Body of pancreas (tissue), 4 donors: ENCODE measurements at regions not wholly inside any gene's neighbourhood (a gene's known extent, or its start where the extent isn't known, plus 50 kb on each side); places are given as distances from the start of the nearest gene placed in this dataset.

Experiments
- ATAC-seq: fragments of 150-250 bp; one replicate; pipeline ENCODE4 v1.9.1; 2016
- DNase-seq, 4 donors: peaks; one replicate each; pipeline ENCODE4 v3.0.0-alpha.2; 2019
- H3K27ac ChIP-seq, 4 donors: fragments of 200-600 bp; sonication (generic); 1 replicate in 3 of 4; 2 replicates in 1 of 4; pipeline versions ENCODE4 v1.5.1 to v1.6.1; 2016 to 2019; ENCODE audit warnings: mild to moderate bottlenecking in 1 of 4, mixed read lengths in 1 of 4, moderate library complexity in 1 of 4
- H3K27me3 ChIP-seq, 2 donors: fragments of 200-600 bp; sonication (generic); one replicate each; pipeline ENCODE4 v1.6.0; 2016; ENCODE audit warnings: mild to moderate bottlenecking in 1 of 2
- H3K36me3 ChIP-seq, 2 donors: fragments of 200-600 bp; sonication (generic); replicated peaks in 1 of 2; 2 replicates each; pipeline ENCODE4 v1.5.1; 2016; ENCODE audit warnings: low read depth in 2 of 2; ENCODE audit not compliant: insufficient read depth in 1 of 2
- H3K4me1 ChIP-seq: fragments of 200-600 bp; sonication (generic); one replicate; pipeline ENCODE4 v1.6.0; 2016
- H3K4me3 ChIP-seq, 2 donors: fragments of 200-600 bp; sonication (generic); 1 replicate in 1 of 2; 2 replicates in 1 of 2; pipeline ENCODE4 v1.5.1; 2016 to 2019
- H3K9me3 ChIP-seq, 3 donors: fragments of 200-600 bp; sonication (generic); 1 replicate in 2 of 3; 2 replicates in 1 of 3; pipeline ENCODE4 v1.5.1; 2016
- POLR2A ChIP-seq, 3 donors: fragments of 450-650 bp; IDR thresholded peaks; one replicate each; pipeline ENCODE4 v1.6.1; 2016; ENCODE audit warnings: antibody characterized with exemption in 3 of 3, mild to moderate bottlenecking in 2 of 3
- WGBS, 2 donors: methylation state at CpG; one replicate each; pipeline ENCODE4 v1.1.5; 2017; 5-methylcytosine and 5-hydroxymethylcytosine counted together
- intact Hi-C: fragments of 100-400 bp; cut with DNase I; formaldehyde crosslinking; loops from one replicate; pipeline ENCODE4 v1.15.1; 2023
- TF ChIP-seq, protein P1 (sequence below), 7 experiments: fragments of 450-650 bp in 4 of 7; fragments of 200-600 bp in 3 of 7; sonication (generic) in 3 of 7; IDR thresholded peaks; one replicate each; pipeline ENCODE4 v1.5.1; 2016 to 2019; ENCODE audit warnings: antibody characterized with exemption in 7 of 7

GRCh38 chrX:148314876-148315275 lies 185.5 kb upstream of the AFF2 start:
- no peak for ATAC-seq
- TF ChIP-seq, protein P1, sequence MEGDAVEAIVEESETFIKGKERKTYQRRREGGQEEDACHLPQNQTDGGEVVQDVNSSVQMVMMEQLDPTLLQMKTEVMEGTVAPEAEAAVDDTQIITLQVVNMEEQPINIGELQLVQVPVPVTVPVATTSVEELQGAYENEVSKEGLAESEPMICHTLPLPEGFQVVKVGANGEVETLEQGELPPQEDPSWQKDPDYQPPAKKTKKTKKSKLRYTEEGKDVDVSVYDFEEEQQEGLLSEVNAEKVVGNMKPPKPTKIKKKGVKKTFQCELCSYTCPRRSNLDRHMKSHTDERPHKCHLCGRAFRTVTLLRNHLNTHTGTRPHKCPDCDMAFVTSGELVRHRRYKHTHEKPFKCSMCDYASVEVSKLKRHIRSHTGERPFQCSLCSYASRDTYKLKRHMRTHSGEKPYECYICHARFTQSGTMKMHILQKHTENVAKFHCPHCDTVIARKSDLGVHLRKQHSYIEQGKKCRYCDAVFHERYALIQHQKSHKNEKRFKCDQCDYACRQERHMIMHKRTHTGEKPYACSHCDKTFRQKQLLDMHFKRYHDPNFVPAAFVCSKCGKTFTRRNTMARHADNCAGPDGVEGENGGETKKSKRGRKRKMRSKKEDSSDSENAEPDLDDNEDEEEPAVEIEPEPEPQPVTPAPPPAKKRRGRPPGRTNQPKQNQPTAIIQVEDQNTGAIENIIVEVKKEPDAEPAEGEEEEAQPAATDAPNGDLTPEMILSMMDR (IDR thresholded peaks at IDR 0.05): no peak
- TF ChIP-seq POLR2A (IDR thresholded peaks at IDR 0.05): no peak
- H3K4me1 ChIP-seq: no peaks in the 10 kb centered on the region

GRCh38 chrX:148316446-148316845 lies 184.0 kb upstream of the AFF2 start:
- no peak for ATAC-seq
- Histone ChIP-seq H3K9me3 (no peaks in the 10 kb centered on the region), H3K36me3 (no peaks in the 10 kb centered on the region), H3K27ac (no peak overlapping the region), H3K27me3 (no peaks in the 10 kb centered on the region), H3K4me1 (no peaks in the 10 kb centered on the region), H3K4me3 (no peak overlapping the region)
- intact Hi-C loops: no loop called here
- WGBS, 2 donors: 45 to 58% methylated on average over 1 of the region's 1 CpG
- DNase-seq: no peak
- TF ChIP-seq, protein P1 (IDR thresholded peaks at IDR 0.05): no peak

More at GRCh38 chrX:148314876-148315275, 185.5 kb upstream of the AFF2 start:
- Histone ChIP-seq H3K36me3 (no peaks in the 10 kb centered on the region), H3K27ac (no peak overlapping the region), H3K27me3 (no peaks in the 10 kb centered on the region), H3K9me3 (no peaks in the 10 kb centered on the region), H3K4me3 (no peak overlapping the region)
- WGBS, 2 donors: 58% methylated on average over 1 of the region's 1 CpG; no CpG with 5 or more reads in 1 of the 2 donors
- peak in 1 of 4 donors; percentile 1 for DNase-seq
- intact Hi-C loops: no loop called here

- intact Hi-C loops: no loop called here
- no peaks in the 10 kb centered on the region for H3K27me3 ChIP-seq
- WGBS, 2 donors: 45 to 70% methylated on average over 2 of the region's 2 CpGs
- no peak overlapping the region for H3K4me3 ChIP-seq
- no peak for DNase-seq
- no peaks in the 10 kb centered on the region for H3K9me3 ChIP-seq
- H3K36me3 ChIP-seq: no peaks in the 10 kb centered on the region
- no peak for TF ChIP-seq POLR2A (IDR thresholded peaks at IDR 0.05)
- TF ChIP-seq, protein P1 (IDR thresholded peaks at IDR 0.05): no peak
- no peak overlapping the region for H3K27ac ChIP-seq
- no peak for ATAC-seq
- no peaks in the 10 kb centered on the region for H3K4me1 ChIP-seq
Measured at GRCh38 chrX:148322906-148323305, 177.5 kb upstream of the AFF2 start.

GRCh38 chrX:148333989-148334388 lies 166.4 kb upstream of the AFF2 start:
- H3K4me1 ChIP-seq: no peaks in the 10 kb centered on the region
- H3K4me3 ChIP-seq: no peak overlapping the region
- H3K9me3 ChIP-seq: no peaks in the 10 kb centered on the region
- TF ChIP-seq, protein P1 (IDR thresholded peaks at IDR 0.05): no peak
- TF ChIP-seq POLR2A (IDR thresholded peaks at IDR 0.05): no peak
- ATAC-seq: no peak
- H3K27ac ChIP-seq: no peak overlapping the region
- no peaks in the 10 kb centered on the region for H3K36me3 ChIP-seq
- no peaks in the 10 kb centered on the region for H3K27me3 ChIP-seq
- DNase-seq: no peak
- intact Hi-C loops: no loop called here
- WGBS, 2 donors: 36 to 69% methylated on average over 1 of the region's 1 CpG

DNA sequence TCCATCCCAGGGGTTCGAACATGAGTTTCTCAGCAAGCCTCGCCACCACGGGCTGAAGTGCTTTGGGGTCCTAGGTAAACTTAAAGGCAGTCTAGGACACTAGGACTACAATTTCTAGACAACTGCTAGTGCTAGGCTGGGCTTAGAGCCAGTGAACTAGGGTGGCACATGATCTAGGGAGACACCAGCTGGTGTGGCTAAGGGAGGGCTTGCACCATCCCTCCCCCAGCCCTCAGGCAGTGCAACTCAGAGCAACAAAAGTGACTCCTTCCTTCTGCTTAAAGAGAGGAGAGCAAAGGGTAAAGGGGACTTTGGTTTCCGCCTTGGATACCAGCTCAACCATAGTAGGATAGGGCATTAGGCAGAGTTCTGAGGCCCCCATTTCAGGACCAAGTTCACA lies 162.5 kb upstream of the AFF2 start:
- 72% methylated on average over 4 of the region's 4 CpGs; no CpG with 5 or more reads in 1 of the 2 donors for WGBS, 2 donors

More for the DNA sequence above, 162.5 kb upstream of the AFF2 start:
- no peaks in the 10 kb centered on the region for H3K9me3 ChIP-seq
- H3K4me1 ChIP-seq: no peaks in the 10 kb centered on the region
- intact Hi-C loops: no loop called here
- no peak overlapping the region for H3K4me3 ChIP-seq
- no peaks in the 10 kb centered on the region for H3K36me3 ChIP-seq
- DNase-seq (no peak), ATAC-seq (no peak)
- no peaks in the 10 kb centered on the region for H3K27me3 ChIP-seq
- TF ChIP-seq, protein P1 (IDR thresholded peaks at IDR 0.05): no peak
- TF ChIP-seq POLR2A (IDR thresholded peaks at IDR 0.05): no peak
- H3K27ac ChIP-seq: no peak overlapping the region
